GM12865 (cell line): ENCODE measurements at regions not wholly inside any gene's neighbourhood (a gene's known extent, or its start where the extent isn't known, plus 50 kb on each side); places are given as distances from the start of the nearest gene placed in this dataset.

ENCODE experiments used
- DNase-seq: peaks from one replicate; pipeline ENCODE4 v3.0.0; 2010; ENCODE audit warnings: low read depth
- H3K4me3 ChIP-seq: 2 replicates; pipeline ENCODE4 v1.5.1; 2011; ENCODE audit warnings: mild to moderate bottlenecking, low read depth, low read length, control low read depth
- CTCF ChIP-seq: IDR thresholded peaks from 2 replicates; pipeline ENCODE4 v1.5.1; 2011; ENCODE audit warnings: low read length, control low read depth, low read depth, inconsistent platforms; ENCODE audit not compliant: insufficient read depth; ENCODE audit errors: missing control alignments

GRCh38 chr2:173435574-173435973 lies 80.9 kb downstream of the CDCA7 start:
- TF ChIP-seq CTCF: no peak
- no peak for DNase-seq
- no peak overlapping the region for H3K4me3 ChIP-seq

GRCh38 chr2:173436088-173436487 lies 81.4 kb downstream of the CDCA7 start:
- no peak for TF ChIP-seq CTCF
- no peak overlapping the region for H3K4me3 ChIP-seq
- DNase-seq: no peak

GRCh38 chr2:173441222-173441621 lies 86.5 kb downstream of the CDCA7 start:
- DNase-seq: no peak
- no peak for TF ChIP-seq CTCF
- no peak overlapping the region for H3K4me3 ChIP-seq

- no peak for DNase-seq
- no peak for TF ChIP-seq CTCF
- no peak overlapping the region for H3K4me3 ChIP-seq
Measured at GRCh38 chr2:173442542-173442941, 87.9 kb downstream of the CDCA7 start.

GRCh38 chr2:173446722-173447121 lies 92.0 kb downstream of the CDCA7 start:
- no peak for DNase-seq
- no peak overlapping the region for H3K4me3 ChIP-seq
- no peak for TF ChIP-seq CTCF

- peak; percentile 66 for TF ChIP-seq CTCF
- peak; percentile 88 for DNase-seq
Measured at GRCh38 chr2:173448938-173449471, 94.3 kb downstream of the CDCA7 start.

GRCh38 chr2:173451118-173451517 lies 96.4 kb downstream of the CDCA7 start:
- no peak overlapping the region for H3K4me3 ChIP-seq
- peak; percentile 37 for DNase-seq

More at GRCh38 chr2:173448938-173449471, 94.3 kb downstream of the CDCA7 start:
- no peak overlapping the region for H3K4me3 ChIP-seq

More at GRCh38 chr2:173451118-173451517, 96.4 kb downstream of the CDCA7 start:
- no peak for TF ChIP-seq CTCF
